HG02763 (cell line): ENCODE measurements at regions not wholly inside any gene's neighbourhood (a gene's known extent, or its start where the extent isn't known, plus 50 kb on each side); places are given as distances from the start of the nearest gene placed in this dataset.

Experiments
- ATAC-seq: cut with Tn5 transposase; IDR thresholded peaks from one replicate; pipeline ENCODE4 v1.9.1; 2021; ENCODE audit warnings: mild to moderate bottlenecking, moderate library complexity; ENCODE audit not compliant: unreplicated experiment

- no peak for ATAC-seq
Measured at GRCh38 chr5:165903835-165904234, 2387.6 kb upstream of the WWC1 start.

- ATAC-seq, result no peak
Measured at GRCh38 chr5:165906871-165907270, 2384.6 kb upstream of the WWC1 start.

GRCh38 chr5:165913059-165913458 is 2378.4 kb upstream of the WWC1 start:
- ATAC-seq, result no peak

- ATAC-seq, result no peak
Measured at GRCh38 chr5:165914456-165914855, 2377.0 kb upstream of the WWC1 start.

GRCh38 chr5:165919196-165919595 is 2372.2 kb upstream of the WWC1 start:
- no peak for ATAC-seq

GRCh38 chr5:165920655-165921054 is 2370.8 kb upstream of the WWC1 start:
- ATAC-seq, result no peak

- ATAC-seq, result no peak
Measured at GRCh38 chr5:165928971-165929370, 2362.5 kb upstream of the WWC1 start.

- ATAC-seq, result no peak
Measured at GRCh38 chr5:165940541-165940940, 2350.9 kb upstream of the WWC1 start.

- ATAC-seq, result no peak
Measured at GRCh38 chr5:165956854-165957253, 2334.6 kb upstream of the WWC1 start.

GRCh38 chr5:165981671-165982070 is 2309.8 kb upstream of the WWC1 start:
- ATAC-seq, result no peak

- ATAC-seq, result no peak
Measured at GRCh38 chr5:165996201-165996875, 2295.1 kb upstream of the WWC1 start.

GRCh38 chr5:165999693-166000320 is 2291.6 kb upstream of the WWC1 start:
- no peak for ATAC-seq

- ATAC-seq, result no peak
Measured at GRCh38 chr5:166004006-166004405, 2287.4 kb upstream of the WWC1 start.

GRCh38 chr5:166013415-166013814 is 2278.0 kb upstream of the WWC1 start:
- no peak for ATAC-seq

- no peak for ATAC-seq
Measured at GRCh38 chr5:166014256-166014655, 2277.2 kb upstream of the WWC1 start.

- ATAC-seq, result no peak
Measured at GRCh38 chr5:166018716-166019115, 2272.7 kb upstream of the WWC1 start.

GRCh38 chr5:166022065-166022464 is 2269.4 kb upstream of the WWC1 start:
- no peak for ATAC-seq

GRCh38 chr5:166024970-166025369 is 2266.5 kb upstream of the WWC1 start:
- no peak for ATAC-seq

GRCh38 chr5:166027582-166027981 is 2263.9 kb upstream of the WWC1 start:
- no peak for ATAC-seq

GRCh38 chr5:166031926-166032325 is 2259.5 kb upstream of the WWC1 start:
- no peak for ATAC-seq

- no peak for ATAC-seq
Measured at GRCh38 chr5:166032601-166033000, 2258.8 kb upstream of the WWC1 start.

- ATAC-seq, result no peak
Measured at GRCh38 chr5:166045961-166046360, 2245.5 kb upstream of the WWC1 start.

- no peak for ATAC-seq
Measured at GRCh38 chr5:166046956-166047355, 2244.5 kb upstream of the WWC1 start.
